IMR-90 (cell line): ENCODE measurements at regions not wholly inside any gene's neighbourhood (a gene's known extent, or its start where the extent isn't known, plus 50 kb on each side); places are given as distances from the start of the nearest gene placed in this dataset.

Experiments used
- ATAC-seq: fragments of 200-7000 bp; cut with Tn5 transposase; 2 replicates; pipeline ENCODE4 v1.9.1; 2020; ENCODE audit warnings: low read depth, mild to moderate bottlenecking, moderate library complexity
- BruUV-seq: library from RNA; stranded (reverse); fragments of 400-500 nt; replicated peaks from 2 replicates; lab custom pipeline; 2021; lab: Mats Ljungman, UMichigan
- CTCF ChIA-PET: fragments of 300-600 bp; formaldehyde crosslinking; extraction: SDS; loops from one replicate; lab custom pipeline; 2021; ENCODE audit warnings: antibody characterized with exemption; lab: Yijun Ruan, JAX
- POLR2A ChIA-PET: fragments of 300-600 bp; sonication (Branson Sonifier 250); formaldehyde crosslinking; loops from one replicate; lab custom pipeline; 2022; ENCODE audit warnings: antibody characterized with exemption; ENCODE audit not compliant: unreplicated experiment; lab: Charles Lee
- DNase-seq: peaks from one replicate; pipeline ENCODE4 v3.0.0; 2013
- H2AFZ ChIP-seq: replicated peaks from 2 replicates; pipeline ENCODE3; 2013; ENCODE audit warnings: low read length, mild to moderate bottlenecking; ENCODE audit not compliant: poor library complexity
- H2AK5ac ChIP-seq: 2 replicates; pipeline ENCODE4 v1.6.1; 2013; ENCODE audit warnings: low read depth, low read length, inconsistent platforms
- H2AK9ac ChIP-seq: replicated peaks from 2 replicates; pipeline ENCODE3; 2013; ENCODE audit warnings: mild to moderate bottlenecking, low read depth, low read length, moderate library complexity; ENCODE audit not compliant: poor library complexity
- H2BK120ac ChIP-seq: 2 replicates; pipeline ENCODE4 v1.6.1; 2013; ENCODE audit warnings: low read depth, low read length, inconsistent platforms
- H2BK15ac ChIP-seq: 3 replicates; pipeline ENCODE4 v1.6.1; 2013; ENCODE audit warnings: low read depth, low read length, inconsistent platforms
- H2BK20ac ChIP-seq: 2 replicates; pipeline ENCODE4 v1.6.1; 2013; ENCODE audit warnings: low read depth, mild to moderate bottlenecking, inconsistent platforms, low read length, moderate library complexity
- H2BK5ac ChIP-seq: 2 replicates; pipeline ENCODE4 v1.6.1; 2013; ENCODE audit warnings: mild to moderate bottlenecking, low read depth, low read length, inconsistent platforms; ENCODE audit not compliant: poor library complexity, severe bottlenecking
- H3K14ac ChIP-seq: replicated peaks from 2 replicates; pipeline ENCODE4 v1.6.1; 2013; ENCODE audit warnings: low read depth, low read length, inconsistent platforms
- H3K18ac ChIP-seq: 2 replicates; pipeline ENCODE4 v1.6.1; 2013; ENCODE audit warnings: low read depth, low read length, control low read depth
- H3K23ac ChIP-seq: 2 replicates; pipeline ENCODE4 v1.6.1; 2013; ENCODE audit warnings: low read depth, low read length, inconsistent platforms
- H3K27ac ChIP-seq: 2 replicates; pipeline ENCODE4 v1.5.1; 2013; ENCODE audit warnings: mild to moderate bottlenecking, control low read depth, low read length; ENCODE audit not compliant: insufficient read depth
- H3K27me3 ChIP-seq: 2 replicates; pipeline ENCODE4 v1.6.1; 2013; ENCODE audit warnings: low read length; ENCODE audit not compliant: control insufficient read depth, insufficient read depth
- H3K36me3 ChIP-seq: 2 replicates; pipeline ENCODE4 v1.6.1; 2013; ENCODE audit warnings: low read length, mixed read lengths; ENCODE audit not compliant: control insufficient read depth, insufficient read depth
- H3K4ac ChIP-seq: 2 replicates; pipeline ENCODE4 v1.6.1; 2013; ENCODE audit warnings: low read depth, low read length, inconsistent platforms
- H3K4me1 ChIP-seq: 2 replicates; pipeline ENCODE4 v1.6.1; 2013; ENCODE audit warnings: low read length, mixed read lengths; ENCODE audit not compliant: control insufficient read depth, insufficient read depth
- H3K4me2 ChIP-seq: 2 replicates; pipeline ENCODE4 v1.6.1; 2013; ENCODE audit warnings: low read depth, mild to moderate bottlenecking, control low read depth, low read length, moderate library complexity
- H3K4me3 ChIP-seq: 2 replicates; pipeline ENCODE4 v1.5.1; 2013; ENCODE audit warnings: low read depth, mild to moderate bottlenecking, control low read depth, low read length, moderate library complexity; ENCODE audit not compliant: insufficient read depth
- H3K56ac ChIP-seq: 2 replicates; pipeline ENCODE4 v1.6.1; 2013; ENCODE audit warnings: low read length, inconsistent platforms; ENCODE audit not compliant: insufficient read depth; ENCODE audit errors: extremely low read depth
- H3K79me1 ChIP-seq, 2 experiments: 2 replicates each; pipeline ENCODE4 v1.6.1; 2013; ENCODE audit warnings: low read length in 2 of 2, inconsistent platforms in 1 of 2, low read depth in 1 of 2
- H3K9ac ChIP-seq: 2 replicates; pipeline ENCODE4 v1.6.1; 2013; ENCODE audit warnings: low read depth, low read length, control low read depth
- H3K9me1 ChIP-seq: 2 replicates; pipeline ENCODE4 v1.6.1; 2013; ENCODE audit warnings: low read length, inconsistent platforms; ENCODE audit not compliant: insufficient read depth
- H3K9me3 ChIP-seq: 2 replicates; pipeline ENCODE4 v1.6.1; 2013; ENCODE audit warnings: low read length; ENCODE audit not compliant: control insufficient read depth, insufficient read depth
- H4K20me1 ChIP-seq: 2 replicates; pipeline ENCODE4 v1.6.1; 2013; ENCODE audit warnings: low read length, inconsistent platforms; ENCODE audit not compliant: insufficient read depth
- H4K5ac ChIP-seq: 2 replicates; pipeline ENCODE4 v1.6.1; 2013; ENCODE audit warnings: mild to moderate bottlenecking, low read depth, low read length, control low read depth
- H4K8ac ChIP-seq, 2 experiments: 2 replicates each; pipeline ENCODE4 v1.6.1; 2013; ENCODE audit warnings: low read depth in 2 of 2, low read length in 2 of 2, control low read depth in 1 of 2, inconsistent platforms in 1 of 2
- H4K91ac ChIP-seq: 2 replicates; pipeline ENCODE4 v1.6.1; 2013; ENCODE audit warnings: low read depth, low read length, inconsistent platforms; ENCODE audit not compliant: insufficient read depth
- BHLHE40 ChIP-seq: fragments of 150-350 bp; IDR thresholded peaks from 2 replicates; pipeline ENCODE4 v1.6.1; 2016; ENCODE audit warnings: mild to moderate bottlenecking, low read depth, low read length
- CEBPB ChIP-seq: IDR thresholded peaks from 2 replicates; pipeline ENCODE4 v1.6.1; 2012; ENCODE audit warnings: low read depth, low read length, improper control_type of control experiment
- CHD1 ChIP-seq: IDR thresholded peaks from 2 replicates; pipeline ENCODE4 v1.6.1; 2012; ENCODE audit warnings: low read depth, low read length, improper control_type of control experiment
- ELK1 ChIP-seq: fragments of 150-350 bp; IDR thresholded peaks from 2 replicates; pipeline ENCODE4 v1.6.1; 2016; ENCODE audit warnings: low read depth, mild to moderate bottlenecking, low read length, moderate library complexity, borderline replicate concordance
- FOS ChIP-seq: fragments of 150-350 bp; IDR thresholded peaks from 2 replicates; pipeline ENCODE4 v1.6.1; 2016; ENCODE audit warnings: low read depth, low read length
- MAZ ChIP-seq: IDR thresholded peaks from 2 replicates; pipeline ENCODE4 v1.6.1; 2012; ENCODE audit warnings: low read depth, mild to moderate bottlenecking, low read length, improper control_type of control experiment, moderate library complexity, borderline replicate concordance
- MXI1 ChIP-seq: IDR thresholded peaks from 2 replicates; pipeline ENCODE4 v1.6.1; 2012; ENCODE audit warnings: low read depth, mild to moderate bottlenecking, low read length, moderate library complexity, borderline replicate concordance
- NFE2L2 ChIP-seq: fragments of 150-350 bp; IDR thresholded peaks from 2 replicates; pipeline ENCODE4 v1.6.1; 2016; ENCODE audit warnings: low read depth, mild to moderate bottlenecking, low read length
- POLR2A ChIP-seq: IDR thresholded peaks from 2 replicates; pipeline ENCODE4 v1.6.1; 2012; ENCODE audit warnings: mild to moderate bottlenecking, low read depth, low read length
- RAD21 ChIP-seq: IDR thresholded peaks from 2 replicates; pipeline ENCODE4 v1.6.1; 2012; ENCODE audit warnings: low read length, improper control_type of control experiment
- RCOR1 ChIP-seq: IDR thresholded peaks from 2 replicates; pipeline ENCODE4 v1.6.1; 2012; ENCODE audit warnings: mild to moderate bottlenecking, low read length, improper control_type of control experiment; ENCODE audit not compliant: insufficient replicate concordance
- RFX5 ChIP-seq: IDR thresholded peaks from 2 replicates; pipeline ENCODE4 v1.8.0; 2012; ENCODE audit warnings: low read depth, mild to moderate bottlenecking, low read length, moderate library complexity
- SMC3 ChIP-seq: fragments of 150-350 bp; IDR thresholded peaks from 2 replicates; pipeline ENCODE4 v1.6.1; 2016; ENCODE audit warnings: low read depth, mild to moderate bottlenecking, antibody characterized with exemption, low read length, moderate library complexity
- USF2 ChIP-seq: fragments of 150-350 bp; IDR thresholded peaks from 2 replicates; pipeline ENCODE4 v1.6.1; 2017; ENCODE audit warnings: mild to moderate bottlenecking, antibody characterized with exemption, low read length, low read depth
- WGBS, 2 experiments: methylation state at CpG; one replicate each; pipeline versions ENCODE4 v1.1.5 to v1.1.7; 2013; ENCODE audit warnings: missing lambda C conversion rate in 2 of 2; ENCODE audit not compliant: insufficient read length in 1 of 2; ENCODE audit errors: extremely low coverage in 2 of 2; 5-methylcytosine and 5-hydroxymethylcytosine counted together
- dilution Hi-C: fragments of 300-500 bp; cut with HindIII; formaldehyde crosslinking; loops from one replicate; pipeline ENCODE4 v1.14.3; 2018; ENCODE audit warnings: low sequenced_read_pairs; ENCODE audit not compliant: unreplicated experiment
- in situ Hi-C: fragments of 300-500 bp; cut with MboI; formaldehyde crosslinking; loops from 3 replicates; pipeline ENCODE4 v1.14.3; 2019; ENCODE audit warnings: low sequenced_read_pairs, inconsistent platforms, mixed read lengths
- intact Hi-C: fragments of 100-400 bp; cut with micrococcal nuclease; formaldehyde crosslinking; loops from 2 replicates; pipeline ENCODE4 v1.10.0; 2022
- TF ChIP-seq, protein P1 (sequence below): conservative IDR thresholded peaks from 2 replicates; pipeline ENCODE4 v1.5.1; 2012; ENCODE audit warnings: mild to moderate bottlenecking, low read depth, low read length, improper control_type of control experiment

- H2BK120ac ChIP-seq = no peak overlapping the region
- H3K27ac ChIP-seq = no peak overlapping the region
- H2AFZ ChIP-seq = no peak overlapping the region
- H3K36me3 ChIP-seq = no peaks in the 10 kb centered on the region
- no peak overlapping the region for H3K56ac ChIP-seq
- no peak overlapping the region for H3K18ac ChIP-seq
- no peak overlapping the region for H3K23ac ChIP-seq
- ATAC-seq (no peak), DNase-seq (no peak)
- ChIA-PET POLR2A (no interaction called here), CTCF (interaction anchor here (0.8 kb wide), 1 partner anchor 9 kb away, joined by 3 read pairs; no protein-coding TSS in a partner anchor)
- 74% methylated on average over 4 of the region's 9 CpGs; no CpG with 5 or more reads in 1 of the 2 experiments for WGBS, 2 experiments
- peaks cover 2% of the 10 kb centered on the region; the same call in 1 of the 2 replicates for H3K27me3 ChIP-seq
- in situ Hi-C loops (no loop called here), dilution Hi-C loops (no loop called here), intact Hi-C loops (no loop called here)
- no peak overlapping the region for H4K8ac ChIP-seq
- H3K9me1 ChIP-seq = no peaks in the 10 kb centered on the region
- no peak overlapping the region for H4K5ac ChIP-seq
- no peak overlapping the region for H2BK20ac ChIP-seq
- no peak overlapping the region for H2BK15ac ChIP-seq
- H3K79me1 ChIP-seq = no peaks in the 10 kb centered on the region
- no peak overlapping the region for H3K14ac ChIP-seq
- H4K20me1 ChIP-seq = no peaks in the 10 kb centered on the region
- H2AK5ac ChIP-seq = no peak overlapping the region
- H4K91ac ChIP-seq = no peak overlapping the region
- H2BK5ac ChIP-seq = no peak overlapping the region
- H3K4me3 ChIP-seq = no peak overlapping the region
- no peak overlapping the region for H3K4ac ChIP-seq
- no peak for TF ChIP-seq USF2
- no peak for TF ChIP-seq POLR2A
- no peak for TF ChIP-seq NFE2L2
- no peak for TF ChIP-seq CEBPB
- TF ChIP-seq SMC3 = no peak
- TF ChIP-seq RCOR1 = no peak
- TF ChIP-seq FOS = no peak
- TF ChIP-seq BHLHE40 = no peak
- no peak for TF ChIP-seq CHD1
- TF ChIP-seq MXI1 = no peak
- TF ChIP-seq MAZ = no peak
- TF ChIP-seq RAD21 = no peak
- no peak for TF ChIP-seq RFX5
- no peak for TF ChIP-seq ELK1
- TF ChIP-seq, protein P1, sequence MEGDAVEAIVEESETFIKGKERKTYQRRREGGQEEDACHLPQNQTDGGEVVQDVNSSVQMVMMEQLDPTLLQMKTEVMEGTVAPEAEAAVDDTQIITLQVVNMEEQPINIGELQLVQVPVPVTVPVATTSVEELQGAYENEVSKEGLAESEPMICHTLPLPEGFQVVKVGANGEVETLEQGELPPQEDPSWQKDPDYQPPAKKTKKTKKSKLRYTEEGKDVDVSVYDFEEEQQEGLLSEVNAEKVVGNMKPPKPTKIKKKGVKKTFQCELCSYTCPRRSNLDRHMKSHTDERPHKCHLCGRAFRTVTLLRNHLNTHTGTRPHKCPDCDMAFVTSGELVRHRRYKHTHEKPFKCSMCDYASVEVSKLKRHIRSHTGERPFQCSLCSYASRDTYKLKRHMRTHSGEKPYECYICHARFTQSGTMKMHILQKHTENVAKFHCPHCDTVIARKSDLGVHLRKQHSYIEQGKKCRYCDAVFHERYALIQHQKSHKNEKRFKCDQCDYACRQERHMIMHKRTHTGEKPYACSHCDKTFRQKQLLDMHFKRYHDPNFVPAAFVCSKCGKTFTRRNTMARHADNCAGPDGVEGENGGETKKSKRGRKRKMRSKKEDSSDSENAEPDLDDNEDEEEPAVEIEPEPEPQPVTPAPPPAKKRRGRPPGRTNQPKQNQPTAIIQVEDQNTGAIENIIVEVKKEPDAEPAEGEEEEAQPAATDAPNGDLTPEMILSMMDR = no peak
- H3K9ac ChIP-seq = no peak overlapping the region
- no peak overlapping the region for H3K4me2 ChIP-seq
- no peaks in the 10 kb centered on the region for H3K9me3 ChIP-seq
- no peaks in the 10 kb centered on the region for H3K4me1 ChIP-seq
- no peak overlapping the region for H2AK9ac ChIP-seq
- no TSS peak for BruUV-seq
Observed at GRCh38 chr2:7436096-7436906, 519.1 kb downstream of the RNF144A start.
